H1 (cell line): ENCODE measurements at regions not wholly inside any gene's neighbourhood (a gene's known extent, or its start where the extent isn't known, plus 50 kb on each side); places are given as distances from the start of the nearest gene placed in this dataset.

Source experiments
- CHD2 ChIP-seq: IDR thresholded peaks from 2 replicates; pipeline ENCODE4 v1.6.1; 2012; ENCODE audit warnings: low read length, improper control_type of control experiment
- KDM4A ChIP-seq: IDR thresholded peaks from one replicate; pipeline ENCODE4 v1.7.1; 2012; ENCODE audit warnings: low read depth, mild to moderate bottlenecking, moderate library complexity, low read length, inconsistent platforms; ENCODE audit not compliant: severe bottlenecking
- MAX ChIP-seq: IDR thresholded peaks from 2 replicates; pipeline ENCODE4 v1.6.1; 2012; ENCODE audit warnings: inconsistent platforms
- NRF1 ChIP-seq: IDR thresholded peaks from 2 replicates; pipeline ENCODE4 v1.6.1; 2011; ENCODE audit warnings: mild to moderate bottlenecking, low read depth, low read length, improper control_type of control experiment
- SIX5 ChIP-seq: IDR thresholded peaks from 2 replicates; pipeline ENCODE4 v1.6.1; 2011; ENCODE audit warnings: mild to moderate bottlenecking, low read depth, low read length
- SRF ChIP-seq: IDR thresholded peaks from 2 replicates; pipeline ENCODE4 v1.6.1; 2011; ENCODE audit warnings: mild to moderate bottlenecking, low read depth, low read length, moderate library complexity
- TEAD4 ChIP-seq: IDR thresholded peaks from 2 replicates; pipeline ENCODE4 v1.6.1; 2012; ENCODE audit warnings: low read depth, low read length, inconsistent platforms, mixed read lengths

GRCh38 chr7:130959743-130960207 is 225.8 kb upstream of the KLF14 start (continued):
- TF ChIP-seq KDM4A: no peak
- TF ChIP-seq SRF: no peak
- no peak for TF ChIP-seq MAX
- no peak for TF ChIP-seq NRF1
- no peak for TF ChIP-seq CHD2
- no peak for TF ChIP-seq SIX5
- no peak for TF ChIP-seq TEAD4
